Activated T-cell treated with anti-CD3 and anti-CD28 coated beads for 1 hour (primary cell): ENCODE measurements at regions not wholly inside any gene's neighbourhood (a gene's known extent, or its start where the extent isn't known, plus 50 kb on each side); places are given as distances from the start of the nearest gene placed in this dataset.
"Not testable (repeated sequence)": the region's sequence is repeated elsewhere in the genome, so short reads cannot be mapped to it uniquely, and the experiment has no call there.

ENCODE experiments used
- DNase-seq: peaks from one replicate; pipeline ENCODE4 v3.0.0-alpha.2; 2020; ENCODE audit warnings: low read depth

- DNase-seq, result no peak
These were observed 265.7 kb downstream of the SHOX start for GRCh38 chrX:896256-896655.

- no peak for DNase-seq
These were observed 259.5 kb downstream of the SHOX start for GRCh38 chrX:889966-890651.

- DNase-seq, result not testable (repeated sequence)
These were observed 257.1 kb downstream of the SHOX start for GRCh38 chrX:887724-888123.

- DNase-seq, result no peak
These were observed 253.0 kb downstream of the SHOX start for GRCh38 chrX:883588-883987.

- not testable (repeated sequence) for DNase-seq
These were observed 249.4 kb downstream of the SHOX start for GRCh38 chrX:879756-880698.

GRCh38 chrX:874061-874460 lies 243.5 kb downstream of the SHOX start:
- DNase-seq, result no peak

GRCh38 chrX:873016-873415 lies 242.4 kb downstream of the SHOX start:
- no peak for DNase-seq

- no peak for DNase-seq
These were observed 241.5 kb downstream of the SHOX start for GRCh38 chrX:872090-872489.

- DNase-seq, result no peak
These were observed 241.0 kb downstream of the SHOX start for GRCh38 chrX:871626-872025.

GRCh38 chrX:867966-868647 lies 237.5 kb downstream of the SHOX start:
- no peak for DNase-seq

- no peak for DNase-seq
These were observed 236.9 kb downstream of the SHOX start for GRCh38 chrX:867502-867901.

GRCh38 chrX:866441-866990 lies 235.9 kb downstream of the SHOX start:
- DNase-seq, result no peak

- DNase-seq, result no peak
These were observed 234.8 kb downstream of the SHOX start for GRCh38 chrX:865422-865821.

GRCh38 chrX:861921-862320 lies 231.3 kb downstream of the SHOX start:
- no peak for DNase-seq

- DNase-seq, result no peak
These were observed 230.8 kb downstream of the SHOX start for GRCh38 chrX:861340-861890.

- DNase-seq, result no peak
These were observed 228.7 kb downstream of the SHOX start for GRCh38 chrX:859329-859728.

GRCh38 chrX:858542-859078 lies 228.0 kb downstream of the SHOX start:
- DNase-seq, result no peak

- DNase-seq, result no peak
These were observed 226.8 kb downstream of the SHOX start for GRCh38 chrX:857376-857775.

- no peak for DNase-seq
These were observed 226.1 kb downstream of the SHOX start for GRCh38 chrX:856566-857290.

- no peak for DNase-seq
These were observed 222.7 kb downstream of the SHOX start for GRCh38 chrX:853304-853703.

- DNase-seq, result no peak
These were observed 219.9 kb downstream of the SHOX start for GRCh38 chrX:850471-850916.
